ENCODE measurements at regions not wholly inside any gene's neighbourhood (a gene's known extent, or its start where the extent isn't known, plus 50 kb on each side); places are given as distances from the start of the nearest gene placed in this dataset.

- DNase-seq (ENCODE audit: low spot score) = no peak
- Mint-ChIP-seq H3K27ac (ENCODE audit: unreplicated experiment) (no peak overlapping the region), H3K36me3 (ENCODE audit: low read depth) (peaks cover 2% of the 10 kb centered on the region), H3K9me3 (ENCODE audit: low read depth) (peaks cover 52% of the 10 kb centered on the region), H3K4me1 (ENCODE audit: low read depth) (no peaks in the 10 kb centered on the region), H3K27me3 (ENCODE audit: low read depth) (no peaks in the 10 kb centered on the region), H3K4me3 (ENCODE audit: unreplicated experiment) (no peak overlapping the region)
- TF ChIP-seq, protein P1, sequence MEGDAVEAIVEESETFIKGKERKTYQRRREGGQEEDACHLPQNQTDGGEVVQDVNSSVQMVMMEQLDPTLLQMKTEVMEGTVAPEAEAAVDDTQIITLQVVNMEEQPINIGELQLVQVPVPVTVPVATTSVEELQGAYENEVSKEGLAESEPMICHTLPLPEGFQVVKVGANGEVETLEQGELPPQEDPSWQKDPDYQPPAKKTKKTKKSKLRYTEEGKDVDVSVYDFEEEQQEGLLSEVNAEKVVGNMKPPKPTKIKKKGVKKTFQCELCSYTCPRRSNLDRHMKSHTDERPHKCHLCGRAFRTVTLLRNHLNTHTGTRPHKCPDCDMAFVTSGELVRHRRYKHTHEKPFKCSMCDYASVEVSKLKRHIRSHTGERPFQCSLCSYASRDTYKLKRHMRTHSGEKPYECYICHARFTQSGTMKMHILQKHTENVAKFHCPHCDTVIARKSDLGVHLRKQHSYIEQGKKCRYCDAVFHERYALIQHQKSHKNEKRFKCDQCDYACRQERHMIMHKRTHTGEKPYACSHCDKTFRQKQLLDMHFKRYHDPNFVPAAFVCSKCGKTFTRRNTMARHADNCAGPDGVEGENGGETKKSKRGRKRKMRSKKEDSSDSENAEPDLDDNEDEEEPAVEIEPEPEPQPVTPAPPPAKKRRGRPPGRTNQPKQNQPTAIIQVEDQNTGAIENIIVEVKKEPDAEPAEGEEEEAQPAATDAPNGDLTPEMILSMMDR (IDR thresholded peaks at IDR 0.05) = no peak
Measured at GRCh38 chr12:34286934-34287333, 264.6 kb downstream of the ALG10 start.

- peaks cover 2% of the 10 kb centered on the region for H3K36me3 Mint-ChIP-seq (ENCODE audit: low read depth)
- H3K27me3 Mint-ChIP-seq (ENCODE audit: low read depth) = no peaks in the 10 kb centered on the region
- H3K4me3 Mint-ChIP-seq (ENCODE audit: unreplicated experiment) = no peak overlapping the region
- peaks cover 52% of the 10 kb centered on the region for H3K9me3 Mint-ChIP-seq (ENCODE audit: low read depth)
- TF ChIP-seq, protein P1 (IDR thresholded peaks at IDR 0.05) = no peak
- H3K4me1 Mint-ChIP-seq (ENCODE audit: low read depth) = no peaks in the 10 kb centered on the region
- H3K27ac Mint-ChIP-seq (ENCODE audit: unreplicated experiment) = no peak overlapping the region
- DNase-seq (ENCODE audit: low spot score) = no peak
Measured at GRCh38 chr12:34287437-34287836, 265.1 kb downstream of the ALG10 start.

DNA sequence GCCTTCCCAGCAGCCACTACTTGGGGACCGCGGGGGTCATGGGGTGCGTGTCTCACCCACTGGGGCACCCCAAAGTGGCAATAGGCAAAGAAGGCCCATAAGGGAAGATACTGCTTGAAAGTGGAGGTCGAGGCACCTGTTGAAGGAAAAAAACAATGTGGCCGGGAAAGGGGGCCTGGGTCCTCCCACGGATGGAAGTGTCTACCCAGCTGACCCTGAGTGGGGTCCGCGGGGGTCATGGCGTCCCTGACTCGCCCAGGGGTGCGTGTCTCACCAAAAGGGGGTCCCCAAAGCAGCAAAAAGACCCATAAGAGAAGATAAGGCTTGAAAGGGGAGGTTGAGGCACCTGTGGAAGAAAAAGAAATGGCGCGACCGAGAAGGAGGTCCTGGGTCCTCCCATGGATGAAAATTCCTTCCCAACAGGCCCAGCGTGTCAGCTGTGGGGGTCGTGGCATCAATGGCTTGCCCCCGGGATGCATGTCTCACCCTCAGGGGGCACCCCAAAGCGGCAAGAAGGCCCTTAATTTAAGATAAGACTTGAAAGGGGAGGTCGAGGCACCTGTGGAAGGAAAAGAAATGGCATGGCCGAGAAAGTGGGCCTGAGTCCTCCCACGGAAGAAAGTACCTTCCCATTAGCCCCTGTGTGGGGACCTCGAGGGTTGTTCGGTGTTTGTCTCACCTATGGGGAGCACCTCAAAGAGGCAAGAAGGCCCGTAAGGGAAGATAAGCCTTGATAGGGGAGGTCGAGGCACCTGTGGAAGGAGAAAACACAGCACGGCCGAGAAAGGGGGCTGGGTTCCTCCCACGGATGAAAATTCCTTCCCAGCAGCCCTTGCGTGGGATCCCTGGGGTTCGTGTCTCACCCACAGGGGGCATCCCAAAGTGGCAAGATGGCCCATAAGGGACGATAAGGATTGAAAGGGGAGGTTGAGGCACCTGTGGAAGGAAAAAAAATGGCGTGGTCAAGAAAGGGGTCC, 266.0 kb downstream of the ALG10 start:
- peaks cover 53% of the 10 kb centered on the region for H3K9me3 Mint-ChIP-seq (ENCODE audit: low read depth)
- DNase-seq (ENCODE audit: low spot score) = no peak
- H3K27me3 Mint-ChIP-seq (ENCODE audit: low read depth) = no peaks in the 10 kb centered on the region
- no peaks in the 10 kb centered on the region for H3K4me1 Mint-ChIP-seq (ENCODE audit: low read depth)
- TF ChIP-seq, protein P1 (IDR thresholded peaks at IDR 0.05) = no peak
- H3K36me3 Mint-ChIP-seq (ENCODE audit: low read depth) = peaks cover 2% of the 10 kb centered on the region
- H3K27ac Mint-ChIP-seq (ENCODE audit: unreplicated experiment) = no peak overlapping the region
- H3K4me3 Mint-ChIP-seq (ENCODE audit: unreplicated experiment) = no peak overlapping the region

GRCh38 chr12:34288963-34289345, 266.7 kb downstream of the ALG10 start:
- peaks cover 2% of the 10 kb centered on the region for H3K36me3 Mint-ChIP-seq (ENCODE audit: low read depth)
- peaks cover 53% of the 10 kb centered on the region for H3K9me3 Mint-ChIP-seq (ENCODE audit: low read depth)
- no peak for DNase-seq (ENCODE audit: low spot score)
- no peak overlapping the region for H3K4me3 Mint-ChIP-seq (ENCODE audit: unreplicated experiment)
- no peaks in the 10 kb centered on the region for H3K27me3 Mint-ChIP-seq (ENCODE audit: low read depth)
- no peaks in the 10 kb centered on the region for H3K4me1 Mint-ChIP-seq (ENCODE audit: low read depth)
- TF ChIP-seq, protein P1 (IDR thresholded peaks at IDR 0.05) = no peak
- no peak overlapping the region for H3K27ac Mint-ChIP-seq (ENCODE audit: unreplicated experiment)

GRCh38 chr12:34289431-34290380, 267.4 kb downstream of the ALG10 start:
- Mint-ChIP-seq H3K27me3 (ENCODE audit: low read depth) (no peaks in the 10 kb centered on the region), H3K36me3 (ENCODE audit: low read depth) (no peaks in the 10 kb centered on the region), H3K27ac (ENCODE audit: unreplicated experiment) (no peak overlapping the region), H3K9me3 (ENCODE audit: low read depth) (peaks cover 50% of the 10 kb centered on the region), H3K4me3 (ENCODE audit: unreplicated experiment) (no peak overlapping the region), H3K4me1 (ENCODE audit: low read depth) (no peaks in the 10 kb centered on the region)
- TF ChIP-seq, protein P1 (IDR thresholded peaks at IDR 0.05) = no peak
- no peak for DNase-seq (ENCODE audit: low spot score)

Measured in chondrocyte (in vitro differentiated cells).